NB4 (cell line): ENCODE measurements at regions not wholly inside any gene's neighbourhood (a gene's known extent, or its start where the extent isn't known, plus 50 kb on each side); places are given as distances from the start of the nearest gene placed in this dataset.

ENCODE experiments used
- TF ChIP-seq, protein P1 (sequence below): IDR thresholded peaks from one replicate; pipeline ENCODE4 v1.5.1; 2012; ENCODE audit warnings: low read depth, low read length
- TF ChIP-seq, protein P2 (sequence below): IDR thresholded peaks from 2 replicates; pipeline ENCODE4 v1.6.1; 2011; ENCODE audit warnings: low read depth, low read length

- TF ChIP-seq, protein P1, sequence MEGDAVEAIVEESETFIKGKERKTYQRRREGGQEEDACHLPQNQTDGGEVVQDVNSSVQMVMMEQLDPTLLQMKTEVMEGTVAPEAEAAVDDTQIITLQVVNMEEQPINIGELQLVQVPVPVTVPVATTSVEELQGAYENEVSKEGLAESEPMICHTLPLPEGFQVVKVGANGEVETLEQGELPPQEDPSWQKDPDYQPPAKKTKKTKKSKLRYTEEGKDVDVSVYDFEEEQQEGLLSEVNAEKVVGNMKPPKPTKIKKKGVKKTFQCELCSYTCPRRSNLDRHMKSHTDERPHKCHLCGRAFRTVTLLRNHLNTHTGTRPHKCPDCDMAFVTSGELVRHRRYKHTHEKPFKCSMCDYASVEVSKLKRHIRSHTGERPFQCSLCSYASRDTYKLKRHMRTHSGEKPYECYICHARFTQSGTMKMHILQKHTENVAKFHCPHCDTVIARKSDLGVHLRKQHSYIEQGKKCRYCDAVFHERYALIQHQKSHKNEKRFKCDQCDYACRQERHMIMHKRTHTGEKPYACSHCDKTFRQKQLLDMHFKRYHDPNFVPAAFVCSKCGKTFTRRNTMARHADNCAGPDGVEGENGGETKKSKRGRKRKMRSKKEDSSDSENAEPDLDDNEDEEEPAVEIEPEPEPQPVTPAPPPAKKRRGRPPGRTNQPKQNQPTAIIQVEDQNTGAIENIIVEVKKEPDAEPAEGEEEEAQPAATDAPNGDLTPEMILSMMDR = no peak
- TF ChIP-seq, protein P2, sequence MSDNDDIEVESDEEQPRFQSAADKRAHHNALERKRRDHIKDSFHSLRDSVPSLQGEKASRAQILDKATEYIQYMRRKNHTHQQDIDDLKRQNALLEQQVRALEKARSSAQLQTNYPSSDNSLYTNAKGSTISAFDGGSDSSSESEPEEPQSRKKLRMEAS = no peak
Measured at GRCh38 chr6:23002044-23002619, 432.8 kb downstream of the HDGFL1 start.
